Pons (tissue), 1 donor: ENCODE measurements at regions not wholly inside any gene's neighbourhood (a gene's known extent, or its start where the extent isn't known, plus 50 kb on each side); places are given as distances from the start of the nearest gene placed in this dataset.
"Not testable (repeated sequence)": the region's sequence is repeated elsewhere in the genome, so short reads cannot be mapped to it uniquely, and the experiment has no call there.

Experiments used
- DNase-seq: peaks from one replicate; pipeline ENCODE4 v3.0.0-alpha.2; 2016; ENCODE audit warnings: low spot score

DNA sequence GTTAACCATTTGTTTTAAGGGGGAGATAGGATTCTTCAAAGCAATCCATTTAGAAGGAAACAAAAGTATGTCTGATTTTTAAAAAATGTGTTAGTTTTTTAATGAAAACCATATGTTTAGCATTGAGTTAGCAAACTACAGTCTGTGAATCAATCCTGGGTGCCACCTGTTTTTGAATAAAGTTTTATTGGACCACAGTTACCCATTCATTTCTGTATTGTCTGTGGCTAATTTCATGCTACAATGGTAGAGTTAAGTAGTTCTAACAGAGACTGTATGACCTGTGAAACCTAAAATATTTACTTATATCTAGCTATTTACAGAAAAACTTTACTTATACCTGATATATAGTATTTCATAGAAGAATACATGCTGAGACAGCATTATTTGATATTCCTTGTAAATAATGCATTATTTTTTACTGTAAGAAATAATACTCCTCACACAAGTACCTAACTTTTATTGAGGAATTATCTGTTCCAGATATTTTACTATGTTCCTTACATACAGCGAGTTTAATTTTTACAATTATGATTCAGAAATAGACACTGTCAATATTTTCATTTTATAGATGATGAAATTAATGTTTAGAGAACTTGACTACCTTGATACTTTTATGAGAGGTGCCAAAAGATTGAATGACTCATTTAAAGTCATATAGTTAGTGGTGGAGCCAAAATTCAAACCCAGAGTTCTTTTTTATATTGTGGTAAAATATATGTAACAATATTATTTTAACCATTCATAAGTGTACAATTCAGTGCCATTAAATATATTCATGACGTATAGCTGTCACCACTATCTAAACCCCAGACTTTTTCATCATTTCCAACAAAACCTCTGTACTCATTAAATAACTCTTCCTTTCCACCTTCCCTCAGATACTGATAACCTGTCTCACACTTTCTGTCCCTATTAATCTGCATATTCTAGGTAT is 122.0 kb downstream of the GLUD2 start:
- no peak for DNase-seq

DNA sequence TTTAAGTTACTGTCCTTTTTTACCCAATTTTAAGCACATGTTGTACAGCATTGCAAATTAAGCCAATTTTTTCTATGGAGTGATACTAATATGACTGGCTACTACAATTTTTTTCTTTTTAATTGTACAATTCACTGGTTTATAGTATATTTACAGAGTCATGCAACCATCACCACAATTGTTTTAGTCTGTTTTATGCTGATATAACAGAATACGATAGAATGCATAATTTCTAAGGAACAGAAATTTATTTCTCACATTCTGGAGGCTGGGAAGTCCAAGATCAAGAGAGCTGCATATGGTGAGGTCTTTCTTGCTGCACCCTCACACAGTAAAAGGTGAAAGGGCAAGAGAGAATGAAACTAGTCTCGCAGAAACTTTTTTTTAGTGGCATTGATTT is 125.3 kb downstream of the GLUD2 start:
- DNase-seq: no peak

- no peak for DNase-seq
Observed at GRCh38 chrX:121179972-121180371, 132.6 kb downstream of the GLUD2 start.

- DNase-seq: no peak
Observed at GRCh38 chrX:121191779-121192178, 144.4 kb downstream of the GLUD2 start.

DNA sequence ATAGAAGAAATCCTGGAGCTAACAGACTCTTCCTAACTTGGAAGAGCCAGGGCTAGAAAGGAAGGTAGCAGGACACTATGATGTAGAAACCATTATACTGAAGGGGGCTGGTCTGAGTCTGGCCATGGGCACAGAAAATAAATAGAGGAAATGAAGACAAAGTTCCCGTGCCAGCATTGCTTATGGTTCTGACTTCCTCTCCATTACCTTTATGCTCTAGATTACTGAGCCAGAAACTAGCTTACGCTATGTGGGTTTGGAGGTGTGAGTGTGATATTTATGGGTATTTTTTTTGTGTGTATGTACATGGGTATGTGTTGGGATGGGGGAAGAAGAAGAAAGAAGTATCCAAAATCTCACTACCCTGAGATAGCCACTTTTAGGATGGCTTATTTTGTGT is 148.3 kb downstream of the GLUD2 start:
- no peak for DNase-seq

GRCh38 chrX:121196872-121197444 is 149.5 kb downstream of the GLUD2 start:
- not testable (repeated sequence) for DNase-seq

GRCh38 chrX:121208563-121208962 is 161.2 kb downstream of the GLUD2 start:
- no peak for DNase-seq

- no peak for DNase-seq
Observed at GRCh38 chrX:121216641-121217374, 169.4 kb downstream of the GLUD2 start.

DNA sequence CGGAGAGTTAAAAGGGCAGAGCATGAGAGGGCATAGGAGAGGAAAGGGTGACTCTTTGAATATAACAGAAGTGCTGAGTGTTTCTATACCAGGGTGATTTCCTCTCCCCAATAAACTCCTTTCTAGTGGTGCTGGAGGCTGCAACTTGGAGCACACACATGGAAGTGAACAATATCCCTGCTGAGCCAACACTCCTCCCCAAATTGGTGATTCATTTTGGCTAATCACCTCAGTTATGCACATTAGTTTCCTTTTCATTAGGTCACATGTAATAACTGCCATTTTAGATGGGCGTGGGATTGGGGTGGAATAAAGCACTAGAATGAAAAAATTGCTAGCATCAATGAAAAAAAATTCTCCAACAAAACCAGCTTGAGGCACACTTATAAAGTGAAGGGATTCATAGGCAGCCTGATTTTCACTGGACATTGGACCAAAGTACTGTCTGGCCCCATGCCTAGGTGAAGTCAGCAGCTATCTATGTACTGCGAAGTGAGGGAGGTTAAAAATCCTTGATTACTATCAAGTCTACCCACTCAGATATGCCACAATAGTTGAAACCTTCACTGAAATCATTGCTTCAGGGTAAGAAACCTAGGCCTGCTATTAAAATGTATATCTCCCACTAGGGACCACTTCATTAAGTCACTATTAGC is 174.0 kb downstream of the GLUD2 start:
- DNase-seq: no peak

DNA sequence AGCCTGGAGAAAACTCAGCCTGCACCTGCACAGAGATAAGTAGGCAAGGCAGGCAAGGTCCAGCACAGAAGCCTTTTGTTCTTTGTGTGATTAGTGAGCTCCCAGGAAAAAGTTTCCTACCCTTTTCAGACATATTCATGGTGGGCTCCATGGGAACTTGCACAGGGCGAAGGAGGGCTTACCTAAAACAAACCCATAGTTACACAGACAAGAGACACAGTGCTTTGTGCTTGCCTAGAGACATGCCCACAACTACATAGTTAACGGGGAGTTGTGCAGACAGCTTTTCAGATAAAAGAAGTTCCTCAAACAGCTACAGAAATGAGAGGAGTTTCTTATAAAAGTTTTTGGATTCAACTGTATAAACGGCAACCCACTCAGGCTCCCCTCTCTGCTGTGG is 180.5 kb downstream of the GLUD2 start:
- no peak for DNase-seq

GRCh38 chrX:121231566-121232358 is 184.4 kb downstream of the GLUD2 start:
- DNase-seq: no peak

- no peak for DNase-seq
Observed at GRCh38 chrX:121236040-121236439, 188.6 kb downstream of the GLUD2 start.

GRCh38 chrX:121238093-121238492 is 190.7 kb downstream of the GLUD2 start:
- no peak for DNase-seq

- DNase-seq: no peak
Observed at GRCh38 chrX:121244511-121244910, 197.1 kb downstream of the GLUD2 start.

GRCh38 chrX:121245763-121246162 is 198.4 kb downstream of the GLUD2 start:
- DNase-seq: peak; percentile 65

DNA sequence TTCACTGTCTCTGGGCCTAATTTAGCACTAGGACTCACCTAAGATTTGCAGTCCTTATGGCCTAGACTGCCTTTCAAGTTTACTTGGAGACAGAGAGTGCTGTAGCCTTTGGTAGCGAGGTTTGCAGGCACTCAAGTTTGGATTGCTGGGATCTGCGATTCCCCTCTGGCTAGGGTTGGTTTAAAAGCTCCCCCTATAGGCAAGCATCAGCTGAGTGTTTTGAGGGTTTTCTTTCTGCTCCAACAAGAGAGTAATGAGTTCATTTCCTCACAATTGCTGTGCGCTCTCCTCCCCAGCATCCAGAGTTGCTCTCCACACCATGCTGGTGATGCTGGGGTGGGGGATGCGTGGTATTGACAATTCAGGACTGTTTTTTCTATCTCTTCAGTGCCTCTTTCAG is 206.9 kb downstream of the GLUD2 start:
- no peak for DNase-seq

GRCh38 chrX:121256647-121257046 is 209.2 kb downstream of the GLUD2 start:
- no peak for DNase-seq

GRCh38 chrX:121258545-121258944 is 211.1 kb downstream of the GLUD2 start:
- DNase-seq: no peak

DNA sequence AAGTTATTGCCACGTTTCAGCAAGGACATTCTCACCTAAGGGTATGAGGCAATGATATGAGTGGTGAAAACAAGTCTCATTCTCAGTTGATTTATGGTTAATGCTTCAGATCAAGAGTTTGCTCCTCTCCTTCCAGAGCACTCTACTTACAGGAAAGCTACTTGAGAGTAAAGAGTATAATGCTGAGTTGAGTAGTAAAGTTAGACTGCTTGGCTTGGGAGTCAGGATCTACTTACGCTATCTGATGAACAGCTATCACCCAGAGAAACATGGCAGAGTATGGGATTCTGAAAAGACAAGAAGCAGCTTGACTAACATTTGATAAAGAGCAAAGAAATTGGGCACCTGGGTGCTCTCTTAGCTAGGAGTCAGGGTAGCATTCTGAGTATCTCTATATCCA is 211.8 kb downstream of the GLUD2 start:
- no peak for DNase-seq

DNA sequence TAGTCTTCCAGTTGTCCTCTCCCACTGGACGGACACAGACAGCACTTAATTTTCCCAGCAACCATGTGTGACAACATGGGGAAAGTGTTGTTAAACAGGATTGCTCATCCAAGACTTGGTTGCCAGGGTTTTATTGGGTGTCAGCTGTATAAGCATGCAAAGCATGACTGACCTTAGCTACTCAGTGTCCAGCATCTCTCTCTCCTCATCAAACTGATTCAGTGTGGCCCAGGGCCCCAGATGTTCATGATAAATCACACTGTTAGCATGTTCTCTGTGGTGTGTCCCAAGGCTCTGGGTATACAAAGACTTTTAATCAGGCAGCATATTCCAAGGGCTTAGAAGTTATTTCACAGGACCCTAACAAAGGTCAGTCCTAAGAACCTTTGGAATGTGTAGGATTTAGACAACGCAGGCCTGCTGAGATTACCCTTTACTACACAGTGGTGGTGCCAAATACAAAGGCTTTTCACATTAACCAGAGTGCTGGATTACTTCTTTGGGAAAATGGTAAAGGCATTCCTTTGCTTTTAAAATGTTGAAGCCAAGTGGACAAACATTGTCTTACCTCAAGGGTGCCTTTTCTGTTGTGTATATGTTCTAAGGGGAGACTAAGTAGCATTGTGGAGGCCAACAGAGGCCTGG is 213.3 kb downstream of the GLUD2 start:
- no peak for DNase-seq

DNA sequence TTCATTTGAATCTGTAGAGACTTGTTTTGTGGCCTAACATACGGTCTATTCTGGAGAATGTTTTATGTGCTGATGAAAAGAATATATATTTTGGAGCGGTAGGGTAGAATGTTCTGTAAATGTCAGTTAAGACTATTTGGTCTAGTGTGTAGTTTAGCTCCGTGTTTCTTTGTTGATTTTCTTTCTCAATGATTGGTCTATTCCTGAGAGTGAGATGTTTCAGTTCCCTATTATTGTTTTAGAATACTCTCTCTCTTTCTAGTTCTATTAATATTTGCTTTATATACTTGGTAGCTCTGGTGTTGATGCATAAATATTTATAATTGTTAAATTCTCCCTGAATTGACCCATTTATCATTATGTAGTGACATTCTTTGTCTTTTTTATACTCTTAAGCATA is 236.5 kb downstream of the GLUD2 start:
- DNase-seq: no peak
